ENCODE measurements at regions not wholly inside any gene's neighbourhood (a gene's known extent, or its start where the extent isn't known, plus 50 kb on each side); places are given as distances from the start of the nearest gene placed in this dataset.

GRCh38 chr13:80033286-80033685, 307.6 kb downstream of the SPRY2 start:
- H3K36me3 Mint-ChIP-seq, result no peaks in the 10 kb centered on the region
- H3K4me3 Mint-ChIP-seq, result no peak overlapping the region
- no peaks in the 10 kb centered on the region for H3K4me1 Mint-ChIP-seq
- no peak for DNase-seq
- no peak overlapping the region for H3K27ac Mint-ChIP-seq
- peaks cover 0 to 5% (median 2%) of the 10 kb centered on the region in 3 donors for H3K27me3 Mint-ChIP-seq (ENCODE audit: low read depth in 3 of 3)
- peaks cover 0 to 2% (median 0%) of the 10 kb centered on the region in 6 donors for H3K9me3 Mint-ChIP-seq

GRCh38 chr13:80030491-80030890, 310.4 kb downstream of the SPRY2 start:
- Mint-ChIP-seq H3K27ac (no peak overlapping the region), H3K36me3 (no peaks in the 10 kb centered on the region), H3K4me3 (no peak overlapping the region), H3K4me1 (no peaks in the 10 kb centered on the region), H3K27me3 (ENCODE audit: low read depth in 3 of 3) (peaks cover 0 to 3% (median 0%) of the 10 kb centered on the region in 3 donors), H3K9me3 (peaks cover 0 to 2% (median 0%) of the 10 kb centered on the region in 6 donors)
- DNase-seq, result no peak

- H3K4me1 Mint-ChIP-seq, result no peaks in the 10 kb centered on the region
- H3K4me3 Mint-ChIP-seq, result no peak overlapping the region
- H3K36me3 Mint-ChIP-seq, result no peaks in the 10 kb centered on the region
- peaks cover 0 to 3% (median 0%) of the 10 kb centered on the region in 3 donors for H3K27me3 Mint-ChIP-seq (ENCODE audit: low read depth in 3 of 3)
- DNase-seq, result no peak
- H3K27ac Mint-ChIP-seq, result no peak overlapping the region
- peaks cover 0 to 2% (median 0%) of the 10 kb centered on the region in 6 donors for H3K9me3 Mint-ChIP-seq
Measured at GRCh38 chr13:80029170-80029569, 311.8 kb downstream of the SPRY2 start.

- DNase-seq, result no peak
- no peaks in the 10 kb centered on the region for H3K4me1 Mint-ChIP-seq
- H3K36me3 Mint-ChIP-seq, result no peaks in the 10 kb centered on the region
- H3K4me3 Mint-ChIP-seq, result no peak overlapping the region
- H3K27ac Mint-ChIP-seq, result no peak overlapping the region
- H3K27me3 Mint-ChIP-seq (ENCODE audit: low read depth in 3 of 3), result peaks cover 0 to 2% (median 0%) of the 10 kb centered on the region in 3 donors
- H3K9me3 Mint-ChIP-seq, result peaks cover 0 to 1% (median 0%) of the 10 kb centered on the region in 6 donors
Measured at GRCh38 chr13:80022146-80022545, 318.8 kb downstream of the SPRY2 start.

GRCh38 chr13:80012251-80012650, 328.7 kb downstream of the SPRY2 start:
- Mint-ChIP-seq H3K27ac (no peak overlapping the region), H3K9me3 (peaks cover 0 to 4% (median 0%) of the 10 kb centered on the region in 6 donors), H3K4me3 (no peak overlapping the region), H3K36me3 (no peaks in the 10 kb centered on the region), H3K27me3 (ENCODE audit: low read depth in 3 of 3) (peaks cover 0 to 2% (median 0%) of the 10 kb centered on the region in 3 donors), H3K4me1 (no peaks in the 10 kb centered on the region)
- no peak for DNase-seq

GRCh38 chr13:80011448-80012212, 329.3 kb downstream of the SPRY2 start:
- Mint-ChIP-seq H3K27ac (no peak overlapping the region), H3K36me3 (no peaks in the 10 kb centered on the region), H3K9me3 (no peaks in the 10 kb centered on the region), H3K27me3 (ENCODE audit: low read depth in 3 of 3) (peaks cover 0 to 2% (median 0%) of the 10 kb centered on the region in 3 donors), H3K4me1 (no peaks in the 10 kb centered on the region), H3K4me3 (no peak overlapping the region)
- DNase-seq, result no peak

GRCh38 chr13:80010846-80011245, 330.1 kb downstream of the SPRY2 start:
- Mint-ChIP-seq H3K36me3 (no peaks in the 10 kb centered on the region), H3K9me3 (no peaks in the 10 kb centered on the region), H3K27me3 (ENCODE audit: low read depth in 3 of 3) (peaks cover 0 to 2% (median 0%) of the 10 kb centered on the region in 3 donors), H3K4me1 (no peaks in the 10 kb centered on the region), H3K27ac (no peak overlapping the region), H3K4me3 (no peak overlapping the region)
- DNase-seq, result no peak

- Mint-ChIP-seq H3K27ac (no peak overlapping the region), H3K9me3 (no peaks in the 10 kb centered on the region), H3K27me3 (ENCODE audit: low read depth in 3 of 3) (peaks cover 0 to 2% (median 0%) of the 10 kb centered on the region in 3 donors), H3K4me1 (no peaks in the 10 kb centered on the region), H3K36me3 (no peaks in the 10 kb centered on the region), H3K4me3 (no peak overlapping the region)
- DNase-seq, result no peak
Measured at GRCh38 chr13:80010286-80010831, 330.6 kb downstream of the SPRY2 start.

GRCh38 chr13:80009760-80010159, 331.2 kb downstream of the SPRY2 start:
- no peak overlapping the region for H3K4me3 Mint-ChIP-seq
- H3K4me1 Mint-ChIP-seq, result no peaks in the 10 kb centered on the region
- no peaks in the 10 kb centered on the region for H3K9me3 Mint-ChIP-seq
- no peaks in the 10 kb centered on the region for H3K36me3 Mint-ChIP-seq
- H3K27me3 Mint-ChIP-seq (ENCODE audit: low read depth in 3 of 3), result peaks cover 0 to 2% (median 0%) of the 10 kb centered on the region in 3 donors
- DNase-seq, result no peak
- no peak overlapping the region for H3K27ac Mint-ChIP-seq

GRCh38 chr13:80006940-80007339, 334.0 kb downstream of the SPRY2 start:
- Mint-ChIP-seq H3K27me3 (ENCODE audit: low read depth in 3 of 3) (peaks cover 0 to 2% (median 0%) of the 10 kb centered on the region in 3 donors), H3K27ac (no peak overlapping the region), H3K4me1 (no peaks in the 10 kb centered on the region), H3K36me3 (no peaks in the 10 kb centered on the region), H3K9me3 (no peaks in the 10 kb centered on the region), H3K4me3 (no peak overlapping the region)
- DNase-seq, result no peak

GRCh38 chr13:80001510-80001842, 339.4 kb downstream of the SPRY2 start:
- Mint-ChIP-seq H3K4me3 (no peak overlapping the region), H3K36me3 (no peaks in the 10 kb centered on the region), H3K9me3 (no peaks in the 10 kb centered on the region), H3K4me1 (peaks cover 4 to 9% of the 10 kb centered on the region in 2 donors), H3K27ac (no peak overlapping the region), H3K27me3 (ENCODE audit: low read depth in 3 of 3) (no peaks in the 10 kb centered on the region)
- no peak for DNase-seq

GRCh38 chr13:80000684-80001509, 340.0 kb downstream of the SPRY2 start:
- no peaks in the 10 kb centered on the region for H3K36me3 Mint-ChIP-seq
- no peak for DNase-seq
- H3K9me3 Mint-ChIP-seq, result no peaks in the 10 kb centered on the region
- no peaks in the 10 kb centered on the region for H3K27me3 Mint-ChIP-seq (ENCODE audit: low read depth in 3 of 3)
- no peak overlapping the region for H3K4me3 Mint-ChIP-seq
- H3K27ac Mint-ChIP-seq, result no peak overlapping the region
- peaks cover 6 to 14% of the 10 kb centered on the region in 2 donors for H3K4me1 Mint-ChIP-seq

- Mint-ChIP-seq H3K9me3 (no peaks in the 10 kb centered on the region), H3K27me3 (ENCODE audit: low read depth in 3 of 3) (peaks cover 0 to 3% (median 0%) of the 10 kb centered on the region in 3 donors), H3K4me1 (peaks cover 9 to 19% of the 10 kb centered on the region in 2 donors), H3K36me3 (peaks cover 0 to 3% (median 0%) of the 10 kb centered on the region in 3 donors), H3K4me3 (no peak overlapping the region), H3K27ac (no peak overlapping the region)
- no peak for DNase-seq
Measured at GRCh38 chr13:79999601-80000000, 341.3 kb downstream of the SPRY2 start.

GRCh38 chr13:79998381-79998880, 342.5 kb downstream of the SPRY2 start:
- Mint-ChIP-seq H3K36me3 (peaks cover 0 to 3% (median 0%) of the 10 kb centered on the region in 3 donors), H3K4me3 (no peak overlapping the region), H3K9me3 (peaks cover 0 to 1% (median 0%) of the 10 kb centered on the region in 6 donors), H3K4me1 (peaks cover 9 to 19% of the 10 kb centered on the region in 2 donors), H3K27ac (no peak overlapping the region), H3K27me3 (ENCODE audit: low read depth in 3 of 3) (peaks cover 0 to 3% (median 0%) of the 10 kb centered on the region in 3 donors)
- DNase-seq, result no peak

Measured in immature natural killer cell (primary cell).